Endothelial cell of umbilical vein (primary cell): ENCODE measurements at regions not wholly inside any gene's neighbourhood (a gene's known extent, or its start where the extent isn't known, plus 50 kb on each side); places are given as distances from the start of the nearest gene placed in this dataset.
A peak's percentile ranks its signal among the peaks of the same experiment; 100 is the strongest.

Experiments
- BruUV-seq: library from RNA; stranded (reverse); fragments of 400-500 nt; replicated peaks from 2 replicates; lab custom pipeline; 2021; lab: Mats Ljungman, UMichigan
- CTCF ChIA-PET: fragments of 300-600, 350-600 bp; sonication (Branson Sonifier 250); formaldehyde crosslinking; loops from one replicate; lab custom pipeline; 2021; ENCODE audit warnings: antibody characterized with exemption, inconsistent platforms; lab: Charles Lee
- POLR2A ChIA-PET: fragments of 300-600, 350-600 bp; sonication (Branson Sonifier 250); formaldehyde crosslinking; loops from one replicate; lab custom pipeline; 2021; ENCODE audit warnings: antibody characterized with exemption, inconsistent platforms; lab: Charles Lee
- DNase-seq: peaks from one replicate; pipeline ENCODE4 v3.0.0-alpha.2; 2011; ENCODE audit warnings: low read depth, low spot score
- FAIRE-seq: peaks from 2 replicates; lab custom pipeline; 2011; peaks lifted over from hg19 to GRCh38; lab: Jason Lieb, UNC
- H2AFZ ChIP-seq: 2 replicates; pipeline ENCODE4 v1.6.0; 2012; ENCODE audit warnings: low read depth, low read length, control low read depth, inconsistent platforms
- H3K27ac ChIP-seq: 2 replicates; pipeline ENCODE4 v1.5.1; 2011; ENCODE audit warnings: low read depth, mild to moderate bottlenecking, control low read depth, low read length, moderate library complexity; ENCODE audit not compliant: insufficient read depth
- H3K27me3 ChIP-seq, 2 experiments: 2 replicates each; pipeline versions ENCODE4 v1.6.0 to v1.6.1; 2011; ENCODE audit warnings: low read length in 2 of 2, mixed read lengths in 1 of 2; ENCODE audit not compliant: control insufficient read depth in 2 of 2, insufficient read depth in 2 of 2
- H3K36me3 ChIP-seq, 2 experiments: 2 replicates in 1 of 2; 3 replicates in 1 of 2; pipeline ENCODE4 v1.5.1; 2011; ENCODE audit warnings: low read length in 2 of 2, mild to moderate bottlenecking in 1 of 2, moderate library complexity in 1 of 2; ENCODE audit not compliant: control insufficient read depth in 2 of 2, insufficient read depth in 2 of 2; ENCODE audit errors: extremely low read depth in 1 of 2
- H3K4me1 ChIP-seq: 3 replicates; pipeline ENCODE4 v1.5.1; 2011; ENCODE audit warnings: mild to moderate bottlenecking, low read length; ENCODE audit not compliant: control insufficient read depth, insufficient read depth; ENCODE audit errors: extremely low read depth
- H3K4me2 ChIP-seq: 2 replicates; pipeline ENCODE4 v1.6.1; 2011; ENCODE audit warnings: low read length, control low read depth, mixed read lengths; ENCODE audit not compliant: insufficient read depth
- H3K4me3 ChIP-seq, 3 experiments: fragments of 200-600 bp in 1 of 3; sonication (generic), shearing (Covaris generic) in 1 of 3; replicated peaks in 1 of 3; 2 replicates each; pipeline ENCODE4 v1.5.1; 2011 to 2016; ENCODE audit warnings: control low read depth in 3 of 3, low read length in 3 of 3, mild to moderate bottlenecking in 2 of 3, inconsistent platforms in 1 of 3, low read depth in 1 of 3, moderate library complexity in 1 of 3; ENCODE audit not compliant: insufficient read depth in 1 of 3
- H3K79me2 ChIP-seq: 2 replicates; pipeline ENCODE4 v1.6.0; 2012; ENCODE audit warnings: low read length, inconsistent platforms; ENCODE audit not compliant: control insufficient read depth, insufficient read depth
- H3K9ac ChIP-seq: replicated peaks from 2 replicates; pipeline ENCODE3; 2011; ENCODE audit warnings: low read length, control low read depth; ENCODE audit not compliant: insufficient read depth; ENCODE audit errors: extremely low read depth
- H3K9me1 ChIP-seq: replicated peaks from 3 replicates; pipeline ENCODE4 v1.6.0; 2011; ENCODE audit warnings: mild to moderate bottlenecking, low read length; ENCODE audit not compliant: control insufficient read depth, insufficient read depth; ENCODE audit errors: extremely low read depth
- H3K9me3 ChIP-seq: replicated peaks from 2 replicates; pipeline ENCODE4 v1.5.1; 2012; ENCODE audit warnings: low read length, inconsistent platforms; ENCODE audit not compliant: control insufficient read depth, insufficient read depth
- H4K20me1 ChIP-seq: replicated peaks from 2 replicates; pipeline ENCODE3; 2011; ENCODE audit warnings: mild to moderate bottlenecking, low read length; ENCODE audit not compliant: control insufficient read depth, insufficient read depth; ENCODE audit errors: extremely low read depth
- GATA2 ChIP-seq: IDR thresholded peaks from 2 replicates; pipeline ENCODE4 v1.7.0; 2011; ENCODE audit warnings: low read depth, mild to moderate bottlenecking, moderate library complexity, mixed read lengths, low read length; ENCODE audit not compliant: insufficient read length, insufficient read depth
- POLR2A ChIP-seq: IDR thresholded peaks from 2 replicates; pipeline ENCODE4 v1.6.1; 2012; ENCODE audit warnings: low read depth, mild to moderate bottlenecking, control low read depth, low read length
- dilution Hi-C: fragments of 300-500 bp; cut with MboI; formaldehyde crosslinking; loops from one replicate; pipeline ENCODE4 v1.15.0; 2019; ENCODE audit warnings: low sequenced_read_pairs; ENCODE audit not compliant: extremely low pct_ligation_motif_present
- intact Hi-C: fragments of 100-400 bp; cut with micrococcal nuclease; formaldehyde crosslinking; loops from one replicate; pipeline ENCODE4 v1.10.0; 2022

GRCh38 chr12:92030618-92031017 is 115.0 kb downstream of the BTG1 start:
- Histone ChIP-seq H3K4me2 (no peak overlapping the region), H3K79me2 (no peaks in the 10 kb centered on the region), H4K20me1 (no peaks in the 10 kb centered on the region), H3K9ac (no peak overlapping the region), H3K36me3 (no peaks in the 10 kb centered on the region), H3K4me1 (peaks cover 14% of the 10 kb centered on the region), H3K27ac (no peak overlapping the region), H3K4me3 (no peak overlapping the region), H3K27me3 (no peaks in the 10 kb centered on the region), H3K9me1 (no peaks in the 10 kb centered on the region), H3K9me3 (no peaks in the 10 kb centered on the region), H2AFZ (no peak overlapping the region)
- intact Hi-C loops (no loop called here), dilution Hi-C loops (no loop called here)
- TF ChIP-seq GATA2 (peak; percentile 27), POLR2A (no peak)
- POLR2A ChIA-PET, result interaction anchor here (1.2 kb wide), 1 partner anchor 116 kb away, joined by 3 read pairs; no protein-coding TSS in a partner anchor
- FAIRE-seq, result peak; percentile 42
- CTCF ChIA-PET, result interaction anchor here (0.8 to 3.4 kb wide), 10 partner anchors 10 to 649 kb away, joined by 3 to 11 read pairs (median 6); no protein-coding TSS in a partner anchor
- BruUV-seq, result no TSS peak
- peak; percentile 40 for DNase-seq

DNA sequence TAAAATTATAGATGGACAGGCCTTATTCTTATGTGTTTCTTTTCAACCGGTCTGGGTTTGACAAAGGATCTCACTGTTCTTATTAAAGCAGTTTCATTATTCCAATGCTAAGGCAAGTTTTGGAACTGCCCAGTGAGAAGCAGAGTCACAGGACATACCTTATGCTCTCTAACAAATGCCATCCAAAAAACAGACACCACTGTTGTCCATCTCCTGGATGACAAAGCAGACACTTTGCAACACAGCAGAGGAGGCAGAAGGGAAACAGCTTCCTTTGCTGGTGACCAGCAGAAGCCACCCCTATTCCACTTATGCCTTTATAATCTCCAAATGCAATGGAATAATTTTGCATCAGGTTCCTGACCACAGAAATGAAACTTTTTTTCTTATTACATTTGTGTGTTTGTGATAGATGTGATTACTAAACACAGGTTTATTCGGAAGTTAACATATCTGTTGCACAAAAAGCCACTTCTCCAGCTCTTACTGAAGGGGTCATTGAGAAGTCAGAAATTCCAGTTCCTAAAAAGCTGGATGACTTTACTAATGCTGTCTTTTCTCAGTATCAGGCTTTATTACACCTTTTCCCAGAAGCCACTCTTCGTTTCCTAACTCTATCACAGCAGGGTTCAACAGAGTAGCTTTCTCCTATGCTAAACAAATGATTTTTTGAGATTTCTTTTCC is 115.6 kb downstream of the BTG1 start:
- POLR2A ChIA-PET, result interaction anchor here (1.2 kb wide), 1 partner anchor 116 kb away, joined by 3 read pairs; no protein-coding TSS in a partner anchor
- Histone ChIP-seq H2AFZ (no peak overlapping the region), H3K9me1 (no peaks in the 10 kb centered on the region), H3K27ac (no peak overlapping the region), H3K4me3 (no peak overlapping the region), H3K4me2 (no peak overlapping the region), H3K36me3 (no peaks in the 10 kb centered on the region), H3K9me3 (no peaks in the 10 kb centered on the region), H3K4me1 (peaks cover 8% of the 10 kb centered on the region), H3K9ac (no peak overlapping the region), H4K20me1 (no peaks in the 10 kb centered on the region), H3K79me2 (no peaks in the 10 kb centered on the region), H3K27me3 (no peaks in the 10 kb centered on the region)
- dilution Hi-C loops, result no loop called here
- intact Hi-C loops, result no loop called here
- TF ChIP-seq GATA2, result no peak
- no TSS peak for BruUV-seq
- DNase-seq (no peak), FAIRE-seq (no peak)
- CTCF ChIA-PET, result interaction anchor here (0.5 to 3.4 kb wide), 10 partner anchors 10 to 861 kb away, joined by 3 to 11 read pairs (median 6); no protein-coding TSS in a partner anchor
